ENCODE measurements at regions not wholly inside any gene's neighbourhood (a gene's known extent, or its start where the extent isn't known, plus 50 kb on each side); places are given as distances from the start of the nearest gene placed in this dataset.

DNA sequence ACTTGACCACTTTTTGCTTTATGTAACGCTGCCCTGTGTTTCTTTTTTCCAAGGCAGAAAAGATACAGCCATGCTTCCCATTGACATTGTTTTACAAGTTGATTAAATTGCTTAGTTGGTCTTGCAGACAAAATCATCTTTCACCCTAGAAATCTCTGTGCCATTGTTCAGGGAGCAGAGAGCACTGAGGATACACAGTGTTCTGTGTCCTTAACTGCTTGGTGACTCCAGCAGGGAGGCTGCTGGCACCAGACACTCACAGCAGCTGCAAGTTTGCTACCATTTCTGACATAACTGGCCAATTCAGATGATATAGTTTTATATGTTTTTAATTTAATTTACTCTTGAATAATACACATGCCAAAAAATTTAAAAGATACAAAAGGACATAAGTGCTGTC is 118.7 kb downstream of the RGS2 start:
- TF ChIP-seq, protein P1, sequence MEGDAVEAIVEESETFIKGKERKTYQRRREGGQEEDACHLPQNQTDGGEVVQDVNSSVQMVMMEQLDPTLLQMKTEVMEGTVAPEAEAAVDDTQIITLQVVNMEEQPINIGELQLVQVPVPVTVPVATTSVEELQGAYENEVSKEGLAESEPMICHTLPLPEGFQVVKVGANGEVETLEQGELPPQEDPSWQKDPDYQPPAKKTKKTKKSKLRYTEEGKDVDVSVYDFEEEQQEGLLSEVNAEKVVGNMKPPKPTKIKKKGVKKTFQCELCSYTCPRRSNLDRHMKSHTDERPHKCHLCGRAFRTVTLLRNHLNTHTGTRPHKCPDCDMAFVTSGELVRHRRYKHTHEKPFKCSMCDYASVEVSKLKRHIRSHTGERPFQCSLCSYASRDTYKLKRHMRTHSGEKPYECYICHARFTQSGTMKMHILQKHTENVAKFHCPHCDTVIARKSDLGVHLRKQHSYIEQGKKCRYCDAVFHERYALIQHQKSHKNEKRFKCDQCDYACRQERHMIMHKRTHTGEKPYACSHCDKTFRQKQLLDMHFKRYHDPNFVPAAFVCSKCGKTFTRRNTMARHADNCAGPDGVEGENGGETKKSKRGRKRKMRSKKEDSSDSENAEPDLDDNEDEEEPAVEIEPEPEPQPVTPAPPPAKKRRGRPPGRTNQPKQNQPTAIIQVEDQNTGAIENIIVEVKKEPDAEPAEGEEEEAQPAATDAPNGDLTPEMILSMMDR (IDR thresholded peaks at IDR 0.05; ENCODE audit: insufficient read depth, low read depth, low read length, missing control alignments) = no peak
- H3K4me3 ChIP-seq (ENCODE audit: low read length) = no peak overlapping the region
- DNase-seq (ENCODE audit: low read depth) = no peak

DNA sequence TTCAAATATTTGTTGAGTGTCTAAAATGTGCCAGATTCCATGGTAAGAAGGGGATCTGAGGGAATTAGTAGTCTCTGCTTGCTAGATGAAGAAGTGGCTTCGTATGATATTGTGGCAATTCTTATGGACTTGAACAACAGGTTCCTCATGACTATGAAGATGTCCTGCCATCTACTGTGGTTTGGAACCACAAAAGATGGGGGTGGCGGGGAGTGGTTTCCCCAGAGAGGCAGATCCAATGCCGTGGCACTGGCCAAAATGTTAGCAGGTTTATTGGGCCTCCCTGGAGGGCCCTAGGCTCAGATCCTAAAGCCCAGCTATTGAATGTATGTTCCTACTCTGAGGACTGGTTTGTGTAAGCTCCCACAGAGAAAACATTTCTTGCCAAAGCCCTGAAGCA is 120.8 kb downstream of the RGS2 start:
- TF ChIP-seq, protein P1 (IDR thresholded peaks at IDR 0.05; ENCODE audit: insufficient read depth, low read depth, low read length, missing control alignments) = no peak
- no peak for DNase-seq (ENCODE audit: low read depth)
- no peak overlapping the region for H3K4me3 ChIP-seq (ENCODE audit: low read length)

DNA sequence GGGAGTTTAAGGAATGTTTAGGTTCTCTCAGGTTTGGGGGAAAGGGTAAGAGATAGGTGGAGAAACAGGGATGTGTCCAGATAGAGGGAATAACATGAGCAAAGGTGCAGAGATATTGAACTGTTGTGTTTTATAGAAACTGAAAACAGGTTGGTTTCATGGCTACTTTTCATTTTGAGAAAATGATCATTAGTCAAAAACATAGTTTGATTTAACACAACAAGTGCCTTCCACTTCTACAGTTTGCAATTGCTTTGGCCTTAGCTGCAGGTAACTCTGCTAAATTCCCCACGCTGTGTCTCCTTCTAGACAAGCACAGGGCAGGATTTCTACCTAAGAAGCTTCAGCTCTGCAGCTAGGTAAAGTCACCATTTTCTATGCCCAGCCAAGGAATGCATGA is 124.9 kb downstream of the RGS2 start:
- DNase-seq (ENCODE audit: low read depth) = no peak
- TF ChIP-seq, protein P1 (IDR thresholded peaks at IDR 0.05; ENCODE audit: insufficient read depth, low read depth, low read length, missing control alignments) = no peak
- no peak overlapping the region for H3K4me3 ChIP-seq (ENCODE audit: low read length)

DNA sequence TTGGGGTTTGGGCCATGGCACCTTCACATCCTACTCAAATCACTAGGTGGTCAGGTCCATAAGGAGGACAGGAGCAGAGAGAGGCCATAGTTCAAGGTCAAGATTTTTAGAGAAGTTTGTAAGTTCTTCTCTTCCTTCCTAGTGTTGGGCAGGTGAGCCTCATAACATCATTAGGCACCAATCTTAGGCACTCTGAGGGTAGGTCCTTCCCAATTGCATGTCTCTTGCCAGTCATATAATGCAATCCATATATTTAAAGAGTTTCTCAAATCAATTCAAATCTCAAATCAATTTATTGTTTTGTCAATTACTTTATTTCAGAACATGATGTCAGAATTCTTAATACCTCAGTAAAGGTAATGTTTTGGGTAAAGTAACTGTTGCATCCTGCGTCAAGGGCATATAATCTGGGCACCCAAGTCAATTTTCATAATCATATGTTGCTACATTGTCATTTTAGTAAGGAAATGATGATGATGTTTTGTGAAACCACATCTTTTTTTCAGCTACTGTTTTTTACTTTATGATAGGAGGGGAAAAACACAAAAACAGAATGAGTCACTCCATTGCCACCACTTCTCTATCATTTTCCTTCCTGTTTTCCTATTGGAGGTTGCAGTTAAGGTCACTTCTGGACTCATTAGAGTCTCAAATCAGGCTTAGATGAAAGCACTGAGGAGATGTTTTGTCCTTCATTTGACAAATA is 122.7 kb downstream of the UCHL5 start:
- DNase-seq (ENCODE audit: low read depth) = no peak
- TF ChIP-seq, protein P1 (IDR thresholded peaks at IDR 0.05; ENCODE audit: insufficient read depth, low read depth, low read length, missing control alignments) = no peak
- no peak overlapping the region for H3K4me3 ChIP-seq (ENCODE audit: low read length)

DNA sequence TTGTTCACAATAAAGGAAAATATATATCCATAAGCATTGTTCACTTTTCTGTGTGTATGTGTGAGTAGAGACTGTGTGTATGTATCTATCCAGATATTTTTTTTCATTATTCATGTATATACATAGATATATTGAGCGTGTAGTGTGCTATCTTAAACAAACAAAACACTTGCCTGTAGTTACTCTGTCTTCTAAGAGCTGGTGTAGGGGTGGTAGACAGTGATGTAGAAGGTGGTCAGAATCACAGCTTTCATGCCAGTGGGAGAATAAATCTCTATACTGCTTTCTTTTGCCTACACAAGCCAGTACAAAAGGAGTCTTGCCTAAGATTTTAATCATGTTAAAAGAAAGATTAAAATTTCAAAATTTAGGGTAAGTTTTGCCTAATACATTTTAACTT is 122.0 kb downstream of the UCHL5 start:
- TF ChIP-seq, protein P1 (IDR thresholded peaks at IDR 0.05; ENCODE audit: insufficient read depth, low read depth, low read length, missing control alignments) = no peak
- no peak overlapping the region for H3K4me3 ChIP-seq (ENCODE audit: low read length)
- no peak for DNase-seq (ENCODE audit: low read depth)

DNA sequence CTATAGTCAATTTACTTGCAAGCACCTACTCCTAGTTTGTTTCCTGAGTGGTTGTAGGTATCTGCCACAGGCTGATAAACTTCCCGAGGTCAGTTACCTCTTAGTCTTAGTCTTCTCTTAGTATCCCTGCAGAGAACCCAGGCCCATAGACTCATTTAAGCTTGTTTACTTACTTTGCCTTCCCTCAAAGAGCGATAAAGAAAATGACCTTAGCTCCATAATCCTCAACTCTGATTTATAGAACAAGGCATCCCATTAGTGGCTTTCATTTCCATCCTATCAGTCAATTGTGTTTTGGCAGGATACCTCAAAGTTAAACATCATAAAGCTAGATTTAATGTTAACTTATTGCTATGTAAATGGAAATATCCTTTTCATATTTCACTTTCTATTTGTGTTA is 119.7 kb downstream of the UCHL5 start:
- DNase-seq (ENCODE audit: low read depth) = no peak
- H3K4me3 ChIP-seq (ENCODE audit: low read length) = no peak overlapping the region
- TF ChIP-seq, protein P1 (IDR thresholded peaks at IDR 0.05; ENCODE audit: insufficient read depth, low read depth, low read length, missing control alignments) = no peak

DNA sequence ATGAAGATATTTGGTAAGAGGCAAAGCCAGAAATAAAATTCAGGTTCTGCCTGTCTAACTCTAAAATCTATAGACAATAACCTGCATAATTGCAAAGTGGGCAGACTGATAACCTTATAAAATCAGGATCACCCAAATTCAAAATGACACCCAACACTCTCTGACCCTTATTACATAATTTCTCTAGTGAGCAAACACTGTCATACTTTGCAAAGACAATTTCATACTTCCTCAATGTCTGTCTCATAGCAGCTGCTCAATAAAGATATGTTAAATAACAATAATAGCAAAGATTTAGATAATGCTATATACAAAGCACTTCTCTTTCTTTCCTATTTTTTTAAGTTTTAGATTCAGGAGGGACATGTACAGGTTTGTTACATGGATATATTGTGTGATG is 118.5 kb downstream of the UCHL5 start:
- no peak overlapping the region for H3K4me3 ChIP-seq (ENCODE audit: low read length)
- no peak for DNase-seq (ENCODE audit: low read depth)
- TF ChIP-seq, protein P1 (IDR thresholded peaks at IDR 0.05; ENCODE audit: insufficient read depth, low read depth, low read length, missing control alignments) = no peak
